Nucleus accumbens (tissue), 56 donors: ENCODE measurements at regions not wholly inside any gene's neighbourhood (a gene's known extent, or its start where the extent isn't known, plus 50 kb on each side); places are given as distances from the start of the nearest gene placed in this dataset.
"Not testable (repeated sequence)": the region's sequence is repeated elsewhere in the genome, so short reads cannot be mapped to it uniquely, and the experiment has no call there.

Experiments used
- DNase-seq, 56 donors: peaks; one replicate each; lab custom pipeline; 2025; lab: John Stamatoyannopoulos, UW

DNA sequence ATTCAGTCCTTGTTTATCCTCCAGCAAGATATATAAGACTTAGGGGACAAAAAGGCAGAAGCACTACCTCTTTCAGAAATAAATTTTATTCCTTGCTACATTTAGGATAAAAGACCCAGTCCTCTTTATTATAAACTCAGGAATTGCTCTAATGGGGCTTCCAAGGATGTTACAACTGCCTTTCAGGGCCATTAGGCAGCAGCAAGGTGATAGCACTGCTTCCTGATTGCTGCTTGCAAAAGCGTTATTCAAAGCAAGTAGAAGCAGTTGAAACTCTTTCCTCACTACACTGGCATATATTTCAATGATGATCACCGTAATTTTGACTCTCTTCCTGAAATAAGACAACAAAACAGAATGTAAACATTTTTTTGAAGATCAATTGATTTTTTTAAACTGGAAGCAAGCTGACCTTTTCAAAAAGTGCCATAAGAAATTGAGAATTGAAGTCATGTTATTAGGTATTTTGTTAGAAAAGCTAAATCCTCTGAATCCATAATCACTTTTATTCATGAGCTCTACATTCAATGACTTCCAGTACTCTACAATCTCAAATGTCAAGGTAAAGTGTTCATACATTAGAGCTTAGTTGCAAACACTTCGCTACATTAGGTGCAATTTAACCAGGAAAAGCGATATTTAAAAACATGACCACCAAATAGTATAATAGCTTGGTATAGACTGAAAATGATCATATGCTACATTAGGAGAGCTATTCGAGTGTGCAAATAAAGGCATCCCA lies 233.4 kb upstream of the SYT10 start:
- no peak for DNase-seq

DNA sequence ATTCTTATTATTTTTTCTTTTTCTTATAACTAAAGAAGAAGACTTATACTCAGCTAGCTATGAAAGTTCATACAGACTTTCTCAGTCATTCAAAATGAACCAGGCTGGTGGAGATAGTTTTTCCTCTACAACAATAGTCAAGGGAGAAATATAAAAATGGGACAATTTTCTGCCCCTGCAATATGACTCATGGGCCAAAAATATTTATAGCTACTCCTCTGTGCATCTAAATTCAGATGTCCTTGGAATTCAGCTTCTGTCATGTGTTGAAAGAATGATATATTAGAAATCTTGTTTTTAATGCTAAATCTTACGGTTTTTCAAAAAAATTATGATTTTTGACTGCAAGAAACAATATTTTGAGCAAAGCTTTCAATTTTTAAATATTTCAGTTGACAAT lies 237.2 kb upstream of the SYT10 start:
- no peak for DNase-seq

DNA sequence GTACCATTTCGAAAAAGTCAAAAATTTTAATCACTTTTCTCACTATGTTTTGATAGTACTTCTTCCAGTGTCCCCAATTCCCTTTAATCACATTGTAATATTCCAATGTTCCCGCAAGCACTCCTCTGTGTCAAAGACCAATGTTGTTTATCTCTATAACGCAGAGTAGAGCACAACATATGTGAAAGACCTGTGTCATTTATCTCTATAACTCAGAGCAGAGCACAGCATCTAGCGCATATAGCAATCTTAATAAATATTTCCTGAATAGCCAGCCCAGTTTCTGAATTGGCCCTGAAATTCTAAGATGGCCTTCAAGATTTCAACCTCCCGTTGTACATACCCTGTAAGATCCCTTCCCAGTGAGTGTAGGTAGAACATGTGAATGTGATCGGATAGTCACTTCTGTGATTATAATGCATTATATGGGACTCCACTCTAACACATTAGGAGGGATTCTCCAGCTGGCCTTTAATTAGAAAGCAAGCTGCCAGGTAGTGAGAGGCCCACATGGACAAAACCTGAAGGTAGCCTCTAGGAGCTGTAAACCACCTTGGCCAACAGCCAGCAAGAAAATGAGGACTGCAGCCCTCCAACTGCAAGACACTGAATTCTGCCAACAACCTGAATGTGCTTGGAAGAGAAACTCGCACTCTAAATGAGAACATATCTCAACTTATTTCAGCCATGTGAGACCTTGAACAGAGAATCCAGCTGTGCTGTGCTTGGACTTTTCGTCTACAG lies 238.8 kb upstream of the SYT10 start:
- no peak for DNase-seq

DNA sequence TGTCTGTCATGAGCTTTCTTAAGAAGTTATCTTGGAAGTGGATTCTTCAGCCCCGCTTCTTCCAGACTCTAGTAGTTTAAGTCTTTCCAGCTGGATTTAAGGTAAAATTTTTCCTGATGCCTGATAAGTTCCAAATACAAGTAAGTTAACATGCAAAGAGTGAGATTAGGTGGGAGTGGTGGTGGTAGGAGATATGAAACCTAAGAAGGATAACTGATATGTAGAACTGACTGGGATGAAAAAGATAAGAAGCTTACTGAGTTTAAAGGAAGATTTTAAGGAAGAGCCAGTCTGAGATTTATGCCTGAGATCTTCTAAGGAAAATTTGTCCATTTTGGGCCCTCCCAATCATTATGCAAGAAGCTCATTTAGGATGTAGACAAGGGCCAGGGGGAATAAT lies 250.9 kb upstream of the SYT10 start:
- no peak for DNase-seq

DNA sequence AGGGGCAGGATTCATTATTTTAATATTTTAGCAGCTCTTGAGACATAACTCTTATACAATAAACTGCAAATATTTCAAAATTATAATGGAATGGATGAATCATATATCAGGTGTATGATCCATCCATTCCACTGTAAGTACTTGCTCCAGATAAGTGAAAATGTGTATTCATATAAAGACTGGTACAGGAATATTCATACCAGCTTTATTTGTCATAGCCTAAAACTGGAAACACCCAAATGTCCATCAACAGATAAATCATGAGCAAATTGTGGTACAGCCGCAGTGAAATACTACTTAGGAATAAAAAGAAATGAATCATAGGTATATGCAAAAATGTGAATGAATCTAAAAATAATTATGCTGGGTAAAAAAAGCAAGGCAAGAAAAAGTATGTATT lies 263.6 kb upstream of the SYT10 start:
- DNase-seq: no peak

DNA sequence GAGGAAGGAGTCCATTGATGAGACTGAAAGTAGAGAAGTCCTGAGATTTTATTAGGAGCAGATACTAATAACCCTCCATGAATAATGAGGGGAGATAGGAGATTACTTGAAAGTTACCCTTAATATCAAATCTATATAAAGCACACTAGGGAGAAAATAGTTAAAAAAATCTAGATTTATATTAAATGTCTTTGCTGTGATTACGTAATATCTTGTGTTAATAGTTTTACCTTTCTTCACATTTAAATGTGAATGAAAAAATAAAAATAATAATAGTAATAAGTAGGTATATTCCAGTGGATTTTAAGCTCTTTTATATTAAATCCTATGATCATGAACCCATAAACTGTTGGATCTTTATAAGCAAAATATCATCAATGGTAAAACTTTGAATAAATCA lies 267.3 kb upstream of the SYT10 start:
- DNase-seq: no peak

DNA sequence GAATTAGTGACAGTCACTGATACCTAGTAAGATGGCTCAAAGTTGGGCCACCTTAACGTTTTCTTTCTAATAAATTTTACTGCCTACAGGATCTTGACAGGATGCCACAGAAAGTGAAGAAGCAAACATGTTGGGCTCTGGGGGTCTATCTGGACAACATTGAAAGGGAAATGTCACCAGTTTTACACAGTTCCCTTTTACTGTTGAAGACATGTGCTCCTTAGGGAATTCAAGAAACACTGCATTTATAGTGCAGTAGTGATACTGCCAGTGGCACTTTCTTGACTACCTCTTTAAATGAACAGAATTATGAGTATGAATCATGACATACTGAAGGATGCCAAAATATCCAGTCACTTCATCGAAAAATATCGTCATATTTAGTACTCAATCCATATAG lies 269.3 kb upstream of the SYT10 start:
- no peak for DNase-seq

DNA sequence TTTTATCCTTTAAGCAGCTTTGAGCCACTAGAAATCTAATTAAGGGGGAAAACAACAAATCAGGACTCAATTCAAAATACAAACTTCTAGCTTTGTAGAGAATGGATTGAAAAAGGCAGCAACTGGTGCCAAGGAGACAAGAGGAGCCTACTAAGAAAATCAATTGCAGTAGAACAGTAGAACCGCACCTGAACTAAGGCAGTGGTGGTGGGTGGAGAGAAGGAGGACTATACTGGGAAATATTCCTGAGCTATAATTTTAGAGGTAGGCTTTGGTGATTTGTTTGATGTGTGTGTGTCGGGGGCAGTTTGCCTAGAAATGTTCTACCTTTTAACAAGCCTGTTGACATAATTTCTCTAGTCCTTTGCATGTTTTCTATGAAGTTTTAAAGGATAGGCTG lies 270.9 kb upstream of the SYT10 start:
- no peak for DNase-seq

DNA sequence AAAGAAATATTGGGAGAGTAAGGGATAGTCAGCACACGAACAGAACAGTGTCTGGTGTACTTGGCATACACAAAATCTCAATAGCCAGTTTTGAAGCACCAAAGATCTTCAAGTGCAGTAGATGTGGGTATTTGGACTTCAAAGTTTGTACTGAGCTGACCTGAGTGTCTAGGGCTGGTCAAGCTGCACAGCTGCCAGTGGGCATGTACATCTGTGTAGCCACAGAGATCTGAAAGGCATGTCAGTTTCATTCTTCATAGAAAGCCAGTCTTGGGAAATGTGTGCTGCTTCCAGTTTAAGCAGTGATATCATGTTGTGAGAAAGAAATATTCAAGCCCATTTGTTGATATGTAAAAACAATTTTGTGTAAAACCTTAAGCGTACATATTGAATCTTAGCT lies 279.0 kb upstream of the SYT10 start:
- DNase-seq: no peak

DNA sequence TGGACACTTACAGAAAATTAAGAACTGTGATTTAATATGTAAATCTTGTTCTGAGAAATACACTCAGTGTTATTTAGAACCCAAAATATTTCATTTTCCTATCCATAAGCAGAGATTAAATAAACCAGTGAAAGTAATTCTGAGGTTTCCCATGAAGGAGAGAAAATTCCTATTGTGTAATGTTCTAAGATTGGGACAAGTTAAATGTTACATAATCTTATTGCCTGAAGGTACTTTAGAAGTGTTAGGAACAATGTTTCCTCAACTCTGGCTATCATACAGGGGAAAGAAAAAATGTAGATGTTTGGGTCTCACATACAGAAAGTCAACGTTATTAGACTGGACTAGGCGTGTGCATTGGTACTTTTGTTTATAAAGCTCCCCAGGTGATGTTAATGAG lies 281.9 kb upstream of the SYT10 start:
- no peak for DNase-seq

DNA sequence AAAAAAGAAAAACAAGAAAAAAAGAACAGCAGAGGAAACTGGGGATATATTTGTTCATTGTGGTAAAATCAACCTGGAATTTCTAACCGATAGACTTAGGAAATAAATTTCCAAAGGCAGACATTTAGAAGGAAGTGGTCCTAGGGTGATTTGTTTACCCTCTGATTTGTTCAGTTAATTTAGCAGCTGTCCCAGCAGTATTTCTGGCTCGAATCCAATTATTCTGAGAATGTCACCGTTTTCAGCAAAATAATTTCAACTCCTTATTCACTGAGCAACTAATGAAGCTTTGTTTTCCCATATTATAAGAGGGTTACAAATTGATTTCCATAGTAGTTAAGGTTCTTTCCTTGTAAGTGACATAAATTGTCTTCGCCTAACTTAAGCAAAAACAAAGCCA lies 285.2 kb upstream of the SYT10 start:
- no peak for DNase-seq

DNA sequence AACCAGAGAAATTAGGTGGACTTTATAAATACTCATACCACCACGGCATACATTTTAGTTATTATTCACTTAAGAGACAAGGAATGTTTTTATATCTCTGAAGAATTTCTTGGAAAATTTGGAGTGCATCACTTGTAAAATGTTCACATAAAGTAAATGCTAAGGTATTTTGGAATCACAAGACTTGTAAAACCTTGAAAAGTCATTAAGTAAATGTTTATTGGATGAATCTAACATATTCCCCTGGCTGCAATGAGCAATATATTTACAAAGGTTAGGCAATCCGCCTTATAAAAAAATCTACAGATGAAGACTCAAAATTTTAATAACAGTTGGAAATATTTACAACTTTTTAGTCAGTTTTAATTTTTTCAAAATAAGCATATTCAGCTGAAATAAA lies 287.4 kb upstream of the ALG10 start:
- no peak for DNase-seq

DNA sequence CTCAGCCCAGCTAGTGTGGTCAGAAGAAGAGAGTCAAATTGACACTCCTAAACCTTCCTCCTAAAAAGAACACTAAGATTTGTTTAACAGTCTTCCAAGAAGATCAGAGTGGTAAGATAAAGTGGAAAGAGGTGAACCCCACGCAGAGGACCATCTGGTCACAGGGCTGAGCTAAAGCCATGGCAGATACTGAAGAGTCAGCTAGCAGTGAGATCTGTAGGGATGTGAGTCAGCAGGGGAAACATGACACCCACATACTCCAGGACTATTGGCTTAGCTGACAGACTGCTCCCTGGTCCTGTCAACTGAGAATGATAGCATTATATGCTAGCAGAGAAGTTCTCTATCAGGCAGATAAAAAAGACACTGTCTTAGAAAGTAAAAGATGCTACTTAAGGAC lies 269.4 kb upstream of the ALG10 start:
- no peak for DNase-seq

DNA sequence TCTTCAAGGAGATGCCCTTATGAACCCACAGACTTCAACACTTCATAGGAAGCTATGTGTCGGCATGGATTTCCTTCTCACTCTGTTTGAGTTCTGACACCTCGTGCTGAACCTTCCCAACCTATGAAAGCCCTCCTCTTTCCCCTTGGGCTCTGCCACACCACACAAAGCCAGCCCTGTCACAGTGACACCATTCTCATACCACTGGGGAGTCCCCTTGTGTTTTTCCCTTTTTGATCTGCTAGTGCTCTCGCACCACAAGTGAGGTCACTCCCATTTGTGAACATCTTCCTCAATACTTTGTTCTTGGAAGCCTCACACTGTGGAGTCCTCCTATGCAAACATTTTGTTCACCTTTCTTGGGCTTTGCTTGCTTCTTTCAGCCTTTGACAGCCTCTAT lies 264.6 kb upstream of the ALG10 start:
- no peak for DNase-seq

DNA sequence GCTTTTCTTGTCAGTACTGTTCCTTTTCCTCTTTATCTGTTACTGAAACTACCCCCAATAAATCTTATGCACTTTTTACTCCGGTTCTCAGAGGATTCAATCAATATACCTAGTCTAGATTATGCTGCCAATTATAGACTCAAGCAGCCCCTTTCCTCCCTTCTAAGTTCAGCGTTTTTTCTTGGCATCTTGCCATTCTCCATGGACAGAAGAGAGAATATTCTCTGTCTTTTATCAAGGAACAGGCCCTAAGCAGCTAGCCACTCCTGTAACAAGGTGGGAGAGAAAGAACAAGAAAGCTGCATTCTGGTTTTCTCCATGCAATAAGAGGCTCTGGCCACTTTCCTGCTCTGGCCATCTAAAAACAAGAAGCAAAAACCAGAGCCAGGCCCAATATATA lies 263.0 kb upstream of the ALG10 start:
- DNase-seq: no peak

DNA sequence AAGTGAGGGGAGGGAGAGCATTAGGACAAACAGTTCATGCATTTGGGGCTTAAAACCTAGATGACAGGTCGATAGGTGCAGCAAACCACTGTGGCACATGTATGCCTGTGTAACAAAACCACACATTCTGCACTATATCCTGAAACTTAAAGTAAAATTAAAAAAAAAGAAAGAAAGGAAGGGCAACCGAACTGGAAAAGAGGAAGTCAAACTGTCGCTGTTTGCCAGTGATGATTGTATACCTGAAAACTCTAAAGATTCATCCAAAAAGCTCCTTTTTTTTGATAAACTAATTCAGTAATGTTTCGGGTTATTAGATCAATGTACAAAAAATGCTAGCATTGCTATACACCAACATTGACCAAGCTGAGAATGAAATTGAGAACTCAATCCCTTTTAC lies 259.0 kb upstream of the ALG10 start:
- DNase-seq: no peak

DNA sequence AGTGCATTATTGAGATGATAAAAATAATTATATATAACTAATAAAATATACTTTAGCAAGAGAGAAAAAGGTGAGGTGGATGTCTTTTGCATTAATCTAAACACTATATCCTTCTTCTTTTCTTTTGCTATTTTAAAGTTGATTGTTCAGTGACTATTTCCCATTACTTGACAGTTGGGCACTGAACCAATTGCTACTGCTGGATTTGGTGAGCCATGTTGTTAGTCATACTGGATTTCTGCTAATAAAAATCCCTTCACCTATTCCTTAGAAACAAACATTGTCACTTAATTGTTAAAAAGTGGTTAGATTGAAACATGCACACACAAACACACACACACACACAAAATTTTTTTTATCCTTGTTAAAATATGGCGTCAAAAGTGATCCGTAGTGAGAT lies 251.6 kb upstream of the ALG10 start:
- no peak for DNase-seq

DNA sequence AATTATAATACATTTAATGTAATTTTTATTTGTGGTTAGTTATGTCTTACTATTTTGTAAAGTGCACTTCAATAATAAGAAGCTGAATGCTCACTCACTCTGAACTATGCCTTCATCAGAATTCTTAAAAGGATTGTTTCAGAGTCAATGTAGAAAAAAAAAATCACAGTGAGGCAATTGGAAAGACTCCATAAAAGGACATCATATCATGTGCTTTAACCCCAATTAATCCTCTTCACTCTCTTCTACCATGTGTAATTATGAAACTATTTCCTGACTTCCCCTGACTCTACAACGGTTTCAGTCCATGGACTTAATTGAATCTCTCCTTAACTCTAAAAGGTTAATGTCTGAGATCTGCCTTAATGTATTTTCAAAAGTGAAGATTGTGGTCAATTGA lies 250.4 kb upstream of the ALG10 start:
- DNase-seq: no peak

DNA sequence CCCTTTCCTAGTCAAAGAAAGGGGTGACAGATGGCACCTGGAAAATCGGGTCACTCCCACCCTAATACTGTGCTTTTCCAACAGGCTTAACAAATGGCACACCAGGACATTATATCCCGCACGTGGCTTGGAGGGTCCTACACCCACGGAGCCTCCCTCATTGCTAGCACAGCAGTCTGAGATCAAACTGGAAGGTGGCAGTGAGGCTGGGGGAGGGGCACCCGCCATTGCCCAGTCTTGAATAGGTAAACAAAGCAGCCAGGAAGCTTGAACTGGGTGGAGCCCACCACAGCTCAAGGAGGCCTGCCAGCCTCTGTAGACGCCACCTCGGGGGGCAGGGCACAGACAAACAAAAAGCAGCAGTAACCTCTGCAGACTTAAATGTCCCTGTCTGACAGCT lies 249.2 kb upstream of the ALG10 start:
- DNase-seq: not testable (repeated sequence)

DNA sequence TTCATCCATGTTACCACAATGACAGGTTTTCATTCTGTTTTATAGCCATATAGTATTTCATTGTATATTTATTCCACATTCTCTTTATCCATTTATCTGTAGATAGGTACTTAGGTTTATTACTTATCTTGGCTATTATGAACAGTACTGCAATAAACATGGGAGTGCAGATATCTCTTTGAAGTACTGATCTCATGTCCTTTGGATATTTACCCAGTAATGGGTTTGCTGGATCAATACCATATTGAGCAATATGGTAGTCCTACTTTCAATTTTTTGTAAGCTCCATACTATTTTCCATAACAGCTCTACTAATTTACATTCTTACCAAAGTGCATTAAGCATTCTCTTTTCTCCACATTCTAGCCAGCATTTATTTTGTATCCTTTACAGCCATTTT lies 235.8 kb upstream of the ALG10 start:
- no peak for DNase-seq

DNA sequence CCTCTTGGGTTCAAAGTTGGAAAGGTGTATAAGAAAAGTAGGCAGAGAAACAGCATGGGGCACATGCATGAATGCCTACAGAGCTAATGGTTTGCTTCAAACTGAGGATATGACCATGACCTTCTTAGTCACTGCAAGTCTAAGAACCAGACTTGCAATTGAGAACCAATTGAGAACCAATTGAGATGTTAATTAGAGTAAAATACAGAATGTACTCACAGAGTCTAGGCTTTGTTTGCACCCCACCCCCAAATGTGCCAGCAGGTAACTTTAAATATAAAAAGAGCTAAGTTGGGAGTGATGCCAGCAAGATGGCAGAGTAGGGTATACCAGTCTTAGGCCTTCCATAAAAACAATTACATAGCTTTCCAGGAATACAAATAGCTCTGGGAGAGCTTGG lies 227.3 kb upstream of the ALG10 start:
- no peak for DNase-seq

DNA sequence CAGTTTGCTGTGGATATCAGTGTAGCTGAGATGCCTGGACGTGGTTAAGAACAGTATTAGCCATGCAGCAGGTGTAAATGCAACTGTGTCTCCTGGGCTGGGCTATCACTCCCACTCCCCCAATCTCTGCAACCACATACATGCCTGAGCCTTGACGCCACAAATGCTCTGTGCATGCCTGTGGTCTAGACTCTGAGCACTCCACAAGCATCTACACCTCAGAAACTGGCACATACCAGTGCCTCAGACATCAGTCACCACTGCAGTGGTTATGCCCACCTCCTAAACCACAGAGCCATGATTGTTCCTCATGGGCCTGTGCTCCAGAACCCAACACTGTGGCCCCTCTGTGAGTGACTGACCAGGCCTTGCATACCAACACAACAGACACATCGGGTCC lies 226.8 kb upstream of the ALG10 start:
- no peak for DNase-seq

DNA sequence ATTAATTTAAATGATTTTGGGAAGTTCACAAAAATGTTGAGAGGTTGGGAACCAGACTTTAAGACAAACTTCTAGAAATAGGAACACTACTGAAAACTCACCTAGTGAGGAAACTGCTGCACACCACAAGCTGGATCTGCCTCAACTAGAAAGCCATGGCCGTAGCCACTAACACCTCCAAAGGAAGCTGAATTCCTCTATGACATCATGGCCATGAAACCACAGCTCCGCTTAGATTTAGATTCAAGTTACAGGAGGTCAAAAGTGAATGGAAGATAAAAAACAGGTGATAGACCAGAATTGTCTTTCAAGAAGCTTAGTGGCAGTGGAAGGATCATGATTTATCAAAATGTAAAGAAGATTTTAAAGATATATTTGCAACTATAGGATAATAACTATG lies 208.8 kb upstream of the ALG10 start:
- DNase-seq: no peak
